ENCODE measurements at regions not wholly inside any gene's neighbourhood (a gene's known extent, or its start where the extent isn't known, plus 50 kb on each side); places are given as distances from the start of the nearest gene placed in this dataset.

DNA sequence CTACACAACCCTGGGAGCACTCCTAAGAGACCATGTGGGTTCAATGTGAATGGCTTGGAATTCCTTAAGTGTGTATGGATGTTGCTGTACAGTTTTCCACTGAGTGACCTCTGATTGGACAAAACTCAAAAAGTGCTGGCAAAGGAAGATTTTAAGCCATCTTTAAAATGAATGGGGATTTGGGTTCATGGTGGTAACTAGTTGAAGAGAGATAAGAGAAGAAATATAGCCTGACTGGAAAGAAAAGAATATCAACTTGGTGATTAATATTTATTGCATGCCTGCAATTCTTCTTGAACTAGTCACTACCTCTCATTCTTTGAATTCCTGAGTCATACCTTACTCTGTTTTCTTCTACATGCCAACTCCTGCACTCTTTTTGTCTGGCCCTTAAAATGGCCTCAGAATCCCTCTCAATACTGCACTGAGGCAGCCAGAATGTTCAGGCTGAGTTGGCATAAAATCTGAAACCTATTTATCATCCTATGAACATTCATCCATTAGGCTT lies 124.7 kb downstream of the RPL22L1 start:
- no peaks in the 10 kb centered on the region for H3K36me3 ChIP-seq (replicated peaks in 1 of 2; ENCODE audit: control insufficient read depth in 1 of 2, insufficient read depth in 2 of 2, low read length in 2 of 2)
- Mint-ChIP-seq H3K4me3 (no peak overlapping the region), H3K36me3 (no peaks in the 10 kb centered on the region), H3K4me1 (no peaks in the 10 kb centered on the region), H3K27ac (no peak overlapping the region), H3K9me3 (peaks cover 0 to 7% (median 0%) of the 10 kb centered on the region in 7 donors), H3K27me3 (ENCODE audit: low read depth in 3 of 3) (peaks cover 6 to 11% (median 7%) of the 10 kb centered on the region in 3 donors)
- TF ChIP-seq, protein P1, sequence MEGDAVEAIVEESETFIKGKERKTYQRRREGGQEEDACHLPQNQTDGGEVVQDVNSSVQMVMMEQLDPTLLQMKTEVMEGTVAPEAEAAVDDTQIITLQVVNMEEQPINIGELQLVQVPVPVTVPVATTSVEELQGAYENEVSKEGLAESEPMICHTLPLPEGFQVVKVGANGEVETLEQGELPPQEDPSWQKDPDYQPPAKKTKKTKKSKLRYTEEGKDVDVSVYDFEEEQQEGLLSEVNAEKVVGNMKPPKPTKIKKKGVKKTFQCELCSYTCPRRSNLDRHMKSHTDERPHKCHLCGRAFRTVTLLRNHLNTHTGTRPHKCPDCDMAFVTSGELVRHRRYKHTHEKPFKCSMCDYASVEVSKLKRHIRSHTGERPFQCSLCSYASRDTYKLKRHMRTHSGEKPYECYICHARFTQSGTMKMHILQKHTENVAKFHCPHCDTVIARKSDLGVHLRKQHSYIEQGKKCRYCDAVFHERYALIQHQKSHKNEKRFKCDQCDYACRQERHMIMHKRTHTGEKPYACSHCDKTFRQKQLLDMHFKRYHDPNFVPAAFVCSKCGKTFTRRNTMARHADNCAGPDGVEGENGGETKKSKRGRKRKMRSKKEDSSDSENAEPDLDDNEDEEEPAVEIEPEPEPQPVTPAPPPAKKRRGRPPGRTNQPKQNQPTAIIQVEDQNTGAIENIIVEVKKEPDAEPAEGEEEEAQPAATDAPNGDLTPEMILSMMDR (IDR thresholded peaks at IDR 0.05): no peak
- H3K9ac ChIP-seq (ENCODE audit: insufficient read depth, low read length, poor library complexity, severe bottlenecking): no peak overlapping the region
- H3K9me3 ChIP-seq (replicated peaks in 1 of 2; ENCODE audit: control insufficient read depth in 1 of 2, insufficient read depth in 1 of 2, low read length in 2 of 2): no peaks in the 10 kb centered on the region
- H3K4me3 ChIP-seq (replicated peaks in 1 of 3; ENCODE audit: low read depth in 2 of 3, low read length in 3 of 3): no peak overlapping the region
- H3K4me2 ChIP-seq (replicated peaks; ENCODE audit: extremely low read depth, low read length, poor library complexity, severe bottlenecking): no peak overlapping the region
- no peaks in the 10 kb centered on the region for H3K79me2 ChIP-seq (ENCODE audit: insufficient read depth, low read length)
- H3K27ac ChIP-seq (ENCODE audit: low read depth in 1 of 2, low read length in 2 of 2): no peak overlapping the region
- H2AFZ ChIP-seq (ENCODE audit: insufficient read depth, low read depth, low read length, poor library complexity, severe bottlenecking): no peak overlapping the region
- H3K4me1 ChIP-seq (ENCODE audit: control insufficient read depth in 1 of 2, insufficient read depth in 2 of 2, low read length in 2 of 2): no peaks in the 10 kb centered on the region
- intact Hi-C loops (cut with micrococcal nuclease): no loop called here
- no peak for DNase-seq
- H4K20me1 ChIP-seq (ENCODE audit: insufficient read depth, low read length): no peaks in the 10 kb centered on the region
- H3K27me3 ChIP-seq (ENCODE audit: control insufficient read depth in 2 of 2, insufficient read depth in 2 of 2, low read length in 2 of 2): peaks cover 0 to 2% of the 10 kb centered on the region in 2 donors

DNA sequence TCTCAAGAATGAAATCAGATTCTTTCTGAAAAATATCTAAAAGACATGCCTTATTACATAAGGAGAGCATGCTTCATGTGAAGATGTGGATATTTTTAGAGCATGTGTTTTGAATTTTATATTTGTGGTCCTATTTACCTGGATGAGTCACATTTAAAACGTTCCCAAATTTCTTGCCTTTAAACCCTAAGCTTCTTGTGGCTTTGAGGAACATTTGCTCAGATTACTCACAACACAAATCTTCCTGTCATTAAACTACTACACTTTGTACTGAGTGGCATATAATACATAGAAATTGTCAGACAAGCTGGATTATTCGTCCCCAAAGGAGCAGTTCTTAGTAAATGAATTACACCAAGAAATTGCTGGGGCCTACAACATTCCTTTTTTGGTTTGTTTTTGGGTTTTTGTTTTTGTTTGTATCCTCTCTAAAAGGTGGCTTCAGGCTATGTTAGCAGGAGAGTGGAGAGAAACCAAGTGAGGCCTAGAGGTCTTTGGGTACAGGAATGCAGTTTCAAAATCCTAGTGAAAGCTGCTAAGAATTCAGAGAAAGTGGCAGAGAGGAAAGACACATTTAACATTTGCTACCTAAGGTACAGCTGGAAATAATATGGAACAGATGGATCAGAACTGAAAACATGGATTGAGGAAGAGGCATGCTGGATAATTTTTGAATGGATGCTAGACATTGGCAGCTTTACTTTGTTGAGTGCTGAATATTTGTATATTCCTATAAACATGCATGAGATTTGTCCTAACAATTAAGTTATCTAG lies 128.1 kb downstream of the RPL22L1 start:
- Mint-ChIP-seq H3K4me1 (no peaks in the 10 kb centered on the region), H3K4me3 (no peak overlapping the region), H3K9me3 (peaks cover 0 to 11% (median 1%) of the 10 kb centered on the region in 7 donors), H3K27ac (no peak overlapping the region), H3K27me3 (ENCODE audit: low read depth in 3 of 3) (peaks cover 0 to 8% (median 3%) of the 10 kb centered on the region in 3 donors), H3K36me3 (no peaks in the 10 kb centered on the region)
- Histone ChIP-seq H3K9me3 (replicated peaks in 1 of 2; ENCODE audit: control insufficient read depth in 1 of 2, insufficient read depth in 1 of 2, low read length in 2 of 2) (no peaks in the 10 kb centered on the region), H3K27ac (ENCODE audit: low read depth in 1 of 2, low read length in 2 of 2) (no peak overlapping the region), H3K27me3 (ENCODE audit: control insufficient read depth in 2 of 2, insufficient read depth in 2 of 2, low read length in 2 of 2) (no peaks in the 10 kb centered on the region), H3K4me1 (ENCODE audit: control insufficient read depth in 1 of 2, insufficient read depth in 2 of 2, low read length in 2 of 2) (no peaks in the 10 kb centered on the region), H3K4me3 (replicated peaks in 1 of 3; ENCODE audit: low read depth in 2 of 3, low read length in 3 of 3) (no peak overlapping the region), H3K4me2 (replicated peaks; ENCODE audit: extremely low read depth, low read length, poor library complexity, severe bottlenecking) (no peak overlapping the region), H2AFZ (ENCODE audit: insufficient read depth, low read depth, low read length, poor library complexity, severe bottlenecking) (no peak overlapping the region), H4K20me1 (ENCODE audit: insufficient read depth, low read length) (no peaks in the 10 kb centered on the region), H3K36me3 (replicated peaks in 1 of 2; ENCODE audit: control insufficient read depth in 1 of 2, insufficient read depth in 2 of 2, low read length in 2 of 2) (no peaks in the 10 kb centered on the region), H3K9ac (ENCODE audit: insufficient read depth, low read length, poor library complexity, severe bottlenecking) (no peak overlapping the region), H3K79me2 (ENCODE audit: insufficient read depth, low read length) (no peaks in the 10 kb centered on the region)
- no peak for DNase-seq
- WGBS (ENCODE audit: insufficient coverage): no CpG with 5 or more reads among the region's 2 CpGs
- intact Hi-C loops (cut with micrococcal nuclease): no loop called here
- TF ChIP-seq, protein P1 (IDR thresholded peaks at IDR 0.05): no peak
